OCI-LY1 (cell line): ENCODE measurements at regions not wholly inside any gene's neighbourhood (a gene's known extent, or its start where the extent isn't known, plus 50 kb on each side); places are given as distances from the start of the nearest gene placed in this dataset.

Experiments
- H2AFZ ChIP-seq: fragments of 200-600 bp; sonication (generic), shearing (Covaris generic); 2 replicates; pipeline ENCODE4 v1.6.0; 2014; ENCODE audit warnings: antibody characterized with exemption, mild to moderate bottlenecking, low read length
- H3F3A ChIP-seq: fragments of 200-600 bp; sonication (generic), shearing (Covaris generic); 2 replicates; pipeline ENCODE4 v1.6.0; 2014; ENCODE audit warnings: mild to moderate bottlenecking, antibody characterized with exemption, low read length, moderate library complexity; ENCODE audit not compliant: insufficient read depth
- H3K27ac ChIP-seq: fragments of 200-600 bp; sonication (generic); 2 replicates; pipeline ENCODE4 v1.5.1; 2014; ENCODE audit warnings: low read length, mixed run types, mild to moderate bottlenecking, low read depth; ENCODE audit not compliant: poor library complexity, severe bottlenecking
- H3K27me3 ChIP-seq: fragments of 200-600 bp; sonication (generic); 2 replicates; pipeline ENCODE4 v1.6.0; 2014; ENCODE audit warnings: antibody characterized with exemption, mild to moderate bottlenecking, low read length, moderate library complexity; ENCODE audit not compliant: insufficient read depth
- H3K36me3 ChIP-seq: fragments of 200-600 bp; sonication (generic); 2 replicates; pipeline ENCODE4 v1.6.1; 2014; ENCODE audit warnings: mild to moderate bottlenecking, antibody characterized with exemption, low read length, moderate library complexity, mixed read lengths; ENCODE audit not compliant: insufficient read depth
- H3K4me1 ChIP-seq: fragments of 200-600 bp; sonication (generic); 2 replicates; pipeline ENCODE4 v1.5.1; 2014; ENCODE audit warnings: mild to moderate bottlenecking, low read length, moderate library complexity; ENCODE audit not compliant: insufficient read depth, severe bottlenecking
- H3K4me2 ChIP-seq: fragments of 200-600 bp; sonication (generic), shearing (Covaris generic); 2 replicates; pipeline ENCODE4 v1.6.1; 2014; ENCODE audit warnings: low read length
- H3K4me3 ChIP-seq: fragments of 200-600 bp; sonication (generic); 2 replicates; pipeline ENCODE4 v1.5.1; 2014; ENCODE audit warnings: low read length, low read depth, mild to moderate bottlenecking, mixed read lengths; ENCODE audit not compliant: poor library complexity, severe bottlenecking
- H3K79me2 ChIP-seq: fragments of 200-600 bp; shearing (Covaris generic); 2 replicates; pipeline ENCODE4 v1.6.1; 2016; ENCODE audit warnings: mixed run types, low read length, mixed read lengths; ENCODE audit not compliant: insufficient read depth
- H3K9ac ChIP-seq: fragments of 200-600 bp; sonication (generic), shearing (Covaris generic); 2 replicates; pipeline ENCODE4 v1.6.1; 2014; ENCODE audit warnings: mild to moderate bottlenecking, low read length, mixed read lengths
- H3K9me2 ChIP-seq: fragments of 200-600 bp; sonication (generic), shearing (Covaris generic); 2 replicates; pipeline ENCODE4 v1.6.1; 2014; ENCODE audit warnings: low read depth, mild to moderate bottlenecking, low read length, mixed read lengths
- H3K9me3 ChIP-seq: fragments of 200-600 bp; shearing (Covaris generic); 2 replicates; pipeline ENCODE4 v1.6.1; 2014; ENCODE audit warnings: low read length, mixed read lengths
- H4K20me1 ChIP-seq: fragments of 200-600 bp; sonication (generic), shearing (Covaris generic); 2 replicates; pipeline ENCODE4 v1.6.0; 2016; ENCODE audit warnings: mild to moderate bottlenecking, low read length; ENCODE audit not compliant: insufficient read depth
- EZH2 ChIP-seq: fragments of 200-600 bp; sonication (generic), shearing (Covaris generic); IDR thresholded peaks from 2 replicates; pipeline ENCODE4 v1.8.0; 2017; ENCODE audit warnings: borderline replicate concordance, mixed run types, mild to moderate bottlenecking, antibody characterized with exemption, low read length, moderate library complexity, mixed read lengths
- TF ChIP-seq, protein P1 (sequence below): fragments of 200-600 bp; sonication (generic), shearing (Covaris generic); IDR thresholded peaks from 2 replicates; pipeline ENCODE4 v1.5.1; 2017; ENCODE audit warnings: mild to moderate bottlenecking, antibody characterized with exemption, low read length, moderate library complexity, mixed read lengths

DNA sequence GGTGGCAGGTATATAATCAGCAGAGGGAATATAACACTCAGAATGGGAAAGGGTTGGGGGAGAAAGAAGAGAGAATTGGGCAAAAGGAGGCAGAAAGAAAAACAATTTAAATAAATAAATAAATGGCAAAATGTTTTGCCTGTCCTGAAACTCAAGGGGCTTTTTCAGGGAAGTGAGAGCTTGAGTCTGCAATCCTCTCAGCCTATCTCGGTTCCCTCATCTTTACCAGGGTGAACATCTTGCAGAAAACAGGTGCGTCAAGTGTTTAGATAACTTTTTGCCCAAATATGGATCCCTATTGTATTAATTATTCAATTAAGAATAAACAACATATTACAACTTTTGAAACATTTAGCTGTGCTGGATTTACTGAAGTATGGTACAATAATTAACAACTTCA is 343.0 kb upstream of the EDIL3 start:
- H3K79me2 ChIP-seq: no peaks in the 10 kb centered on the region
- no peaks in the 10 kb centered on the region for H3K36me3 ChIP-seq
- H3K27me3 ChIP-seq: no peaks in the 10 kb centered on the region
- no peaks in the 10 kb centered on the region for H3K9me3 ChIP-seq
- no peak overlapping the region for H3K27ac ChIP-seq
- no peaks in the 10 kb centered on the region for H3K9me2 ChIP-seq
- H2AFZ ChIP-seq: no peak overlapping the region
- no peaks in the 10 kb centered on the region for H4K20me1 ChIP-seq
- no peaks in the 10 kb centered on the region for H3K4me1 ChIP-seq
- H3K4me3 ChIP-seq: no peak overlapping the region
- no peak overlapping the region for H3K4me2 ChIP-seq
- H3F3A ChIP-seq: no peaks in the 10 kb centered on the region
- no peak overlapping the region for H3K9ac ChIP-seq
- TF ChIP-seq, protein P1, sequence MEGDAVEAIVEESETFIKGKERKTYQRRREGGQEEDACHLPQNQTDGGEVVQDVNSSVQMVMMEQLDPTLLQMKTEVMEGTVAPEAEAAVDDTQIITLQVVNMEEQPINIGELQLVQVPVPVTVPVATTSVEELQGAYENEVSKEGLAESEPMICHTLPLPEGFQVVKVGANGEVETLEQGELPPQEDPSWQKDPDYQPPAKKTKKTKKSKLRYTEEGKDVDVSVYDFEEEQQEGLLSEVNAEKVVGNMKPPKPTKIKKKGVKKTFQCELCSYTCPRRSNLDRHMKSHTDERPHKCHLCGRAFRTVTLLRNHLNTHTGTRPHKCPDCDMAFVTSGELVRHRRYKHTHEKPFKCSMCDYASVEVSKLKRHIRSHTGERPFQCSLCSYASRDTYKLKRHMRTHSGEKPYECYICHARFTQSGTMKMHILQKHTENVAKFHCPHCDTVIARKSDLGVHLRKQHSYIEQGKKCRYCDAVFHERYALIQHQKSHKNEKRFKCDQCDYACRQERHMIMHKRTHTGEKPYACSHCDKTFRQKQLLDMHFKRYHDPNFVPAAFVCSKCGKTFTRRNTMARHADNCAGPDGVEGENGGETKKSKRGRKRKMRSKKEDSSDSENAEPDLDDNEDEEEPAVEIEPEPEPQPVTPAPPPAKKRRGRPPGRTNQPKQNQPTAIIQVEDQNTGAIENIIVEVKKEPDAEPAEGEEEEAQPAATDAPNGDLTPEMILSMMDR: no peak
- TF ChIP-seq EZH2: no peak

DNA sequence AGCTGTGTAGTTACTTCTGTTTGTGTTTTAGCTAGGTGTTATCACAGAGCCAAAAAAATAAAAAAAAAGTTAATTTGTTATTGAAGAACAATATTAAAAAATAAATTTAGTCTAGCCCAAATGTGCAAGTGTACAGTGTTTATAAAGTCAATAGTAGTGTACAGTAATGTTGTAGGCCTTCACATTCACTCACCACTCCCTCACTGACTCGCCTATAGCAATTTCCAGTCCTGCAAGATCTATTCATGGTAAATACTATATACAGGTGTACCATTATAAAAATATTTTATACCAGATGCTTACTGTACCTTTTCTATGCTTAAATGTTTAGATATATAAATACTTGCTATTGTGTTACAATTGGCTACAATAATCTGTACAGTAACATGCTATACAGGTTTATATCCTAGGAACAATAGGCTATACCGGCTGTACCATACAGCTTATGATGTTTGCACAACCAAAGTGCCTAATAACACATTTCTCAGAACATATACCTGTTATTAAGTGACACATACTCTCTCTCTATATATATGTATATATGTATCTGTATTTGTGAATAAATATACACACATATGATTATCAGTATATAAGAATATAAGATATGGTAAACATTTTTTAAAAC is 341.4 kb upstream of the EDIL3 start:
- no peaks in the 10 kb centered on the region for H3K9me3 ChIP-seq
- H3K27ac ChIP-seq: no peak overlapping the region
- H2AFZ ChIP-seq: no peak overlapping the region
- H3F3A ChIP-seq: no peaks in the 10 kb centered on the region
- no peaks in the 10 kb centered on the region for H4K20me1 ChIP-seq
- H3K4me3 ChIP-seq: no peak overlapping the region
- H3K9me2 ChIP-seq: no peaks in the 10 kb centered on the region
- no peaks in the 10 kb centered on the region for H3K79me2 ChIP-seq
- no peaks in the 10 kb centered on the region for H3K4me1 ChIP-seq
- no peaks in the 10 kb centered on the region for H3K27me3 ChIP-seq
- no peaks in the 10 kb centered on the region for H3K36me3 ChIP-seq
- H3K9ac ChIP-seq: no peak overlapping the region
- no peak overlapping the region for H3K4me2 ChIP-seq
- TF ChIP-seq, protein P1: no peak
- TF ChIP-seq EZH2: no peak

DNA sequence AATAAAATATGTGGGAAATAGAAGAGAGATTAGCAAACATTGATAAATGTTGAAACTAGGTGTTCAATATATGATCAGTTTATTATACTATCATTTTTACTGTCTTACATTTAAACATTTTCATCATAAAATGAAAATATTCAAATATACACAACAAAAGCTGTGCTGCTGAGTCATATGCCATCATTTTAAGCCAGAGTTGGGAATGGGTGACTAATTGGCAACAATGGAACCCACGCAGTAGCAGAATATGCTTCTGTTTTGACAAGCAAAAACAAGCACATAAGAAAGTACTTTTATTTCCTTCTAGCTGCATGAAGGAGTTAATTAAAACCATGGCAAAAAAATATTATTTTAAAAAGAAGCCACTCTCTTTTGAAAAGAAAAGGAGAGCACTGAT is 340.0 kb upstream of the EDIL3 start:
- Histone ChIP-seq H2AFZ (no peak overlapping the region), H3F3A (no peaks in the 10 kb centered on the region), H3K4me3 (no peak overlapping the region), H3K4me2 (no peak overlapping the region), H3K9me2 (no peaks in the 10 kb centered on the region), H3K9me3 (no peaks in the 10 kb centered on the region), H3K4me1 (no peaks in the 10 kb centered on the region), H3K27me3 (no peaks in the 10 kb centered on the region), H3K36me3 (no peaks in the 10 kb centered on the region), H3K27ac (no peak overlapping the region), H3K9ac (no peak overlapping the region), H4K20me1 (no peaks in the 10 kb centered on the region), H3K79me2 (no peaks in the 10 kb centered on the region)
- TF ChIP-seq, protein P1: no peak
- no peak for TF ChIP-seq EZH2
